Endothelial cell of umbilical vein (primary cell): ENCODE measurements at regions not wholly inside any gene's neighbourhood (a gene's known extent, or its start where the extent isn't known, plus 50 kb on each side); places are given as distances from the start of the nearest gene placed in this dataset.

Source experiments
- BruUV-seq: library from RNA; stranded (reverse); fragments of 400-500 nt; replicated peaks from 2 replicates; lab custom pipeline; 2021; lab: Mats Ljungman, UMichigan
- CTCF ChIA-PET: fragments of 300-600, 350-600 bp; sonication (Branson Sonifier 250); formaldehyde crosslinking; loops from one replicate; lab custom pipeline; 2021; ENCODE audit warnings: antibody characterized with exemption, inconsistent platforms; lab: Charles Lee
- POLR2A ChIA-PET: fragments of 300-600, 350-600 bp; sonication (Branson Sonifier 250); formaldehyde crosslinking; loops from one replicate; lab custom pipeline; 2021; ENCODE audit warnings: antibody characterized with exemption, inconsistent platforms; lab: Charles Lee
- DNase-seq: peaks from one replicate; pipeline ENCODE4 v3.0.0-alpha.2; 2011; ENCODE audit warnings: low read depth, low spot score
- FAIRE-seq: peaks from 2 replicates; lab custom pipeline; 2011; peaks lifted over from hg19 to GRCh38; lab: Jason Lieb, UNC
- H2AFZ ChIP-seq: 2 replicates; pipeline ENCODE4 v1.6.0; 2012; ENCODE audit warnings: low read depth, low read length, control low read depth, inconsistent platforms
- H3K27ac ChIP-seq: 2 replicates; pipeline ENCODE4 v1.5.1; 2011; ENCODE audit warnings: low read depth, mild to moderate bottlenecking, control low read depth, low read length, moderate library complexity; ENCODE audit not compliant: insufficient read depth
- H3K27me3 ChIP-seq, 2 experiments: 2 replicates each; pipeline versions ENCODE4 v1.6.0 to v1.6.1; 2011; ENCODE audit warnings: low read length in 2 of 2, mixed read lengths in 1 of 2; ENCODE audit not compliant: control insufficient read depth in 2 of 2, insufficient read depth in 2 of 2
- H3K36me3 ChIP-seq, 2 experiments: 2 replicates in 1 of 2; 3 replicates in 1 of 2; pipeline ENCODE4 v1.5.1; 2011; ENCODE audit warnings: low read length in 2 of 2, mild to moderate bottlenecking in 1 of 2, moderate library complexity in 1 of 2; ENCODE audit not compliant: control insufficient read depth in 2 of 2, insufficient read depth in 2 of 2; ENCODE audit errors: extremely low read depth in 1 of 2
- H3K4me1 ChIP-seq: 3 replicates; pipeline ENCODE4 v1.5.1; 2011; ENCODE audit warnings: mild to moderate bottlenecking, low read length; ENCODE audit not compliant: control insufficient read depth, insufficient read depth; ENCODE audit errors: extremely low read depth
- H3K4me2 ChIP-seq: 2 replicates; pipeline ENCODE4 v1.6.1; 2011; ENCODE audit warnings: low read length, control low read depth, mixed read lengths; ENCODE audit not compliant: insufficient read depth
- H3K4me3 ChIP-seq, 3 experiments: fragments of 200-600 bp in 1 of 3; sonication (generic), shearing (Covaris generic) in 1 of 3; replicated peaks in 1 of 3; 2 replicates each; pipeline ENCODE4 v1.5.1; 2011 to 2016; ENCODE audit warnings: control low read depth in 3 of 3, low read length in 3 of 3, mild to moderate bottlenecking in 2 of 3, inconsistent platforms in 1 of 3, low read depth in 1 of 3, moderate library complexity in 1 of 3; ENCODE audit not compliant: insufficient read depth in 1 of 3
- H3K79me2 ChIP-seq: 2 replicates; pipeline ENCODE4 v1.6.0; 2012; ENCODE audit warnings: low read length, inconsistent platforms; ENCODE audit not compliant: control insufficient read depth, insufficient read depth
- H3K9ac ChIP-seq: replicated peaks from 2 replicates; pipeline ENCODE3; 2011; ENCODE audit warnings: low read length, control low read depth; ENCODE audit not compliant: insufficient read depth; ENCODE audit errors: extremely low read depth
- H3K9me1 ChIP-seq: replicated peaks from 3 replicates; pipeline ENCODE4 v1.6.0; 2011; ENCODE audit warnings: mild to moderate bottlenecking, low read length; ENCODE audit not compliant: control insufficient read depth, insufficient read depth; ENCODE audit errors: extremely low read depth
- H3K9me3 ChIP-seq: replicated peaks from 2 replicates; pipeline ENCODE4 v1.5.1; 2012; ENCODE audit warnings: low read length, inconsistent platforms; ENCODE audit not compliant: control insufficient read depth, insufficient read depth
- H4K20me1 ChIP-seq: replicated peaks from 2 replicates; pipeline ENCODE3; 2011; ENCODE audit warnings: mild to moderate bottlenecking, low read length; ENCODE audit not compliant: control insufficient read depth, insufficient read depth; ENCODE audit errors: extremely low read depth
- CTCF ChIP-seq, 2 donors: IDR thresholded peaks; 1 replicate in 1 of 2; 2 replicates in 1 of 2; pipeline ENCODE4 v1.5.1; 2011; ENCODE audit warnings: low read length in 2 of 2, mild to moderate bottlenecking in 2 of 2, moderate library complexity in 2 of 2, control low read depth in 1 of 2, inconsistent platforms in 1 of 2, low read depth in 1 of 2; ENCODE audit not compliant: insufficient read depth in 1 of 2; ENCODE audit errors: extremely low read depth in 1 of 2
- FOS ChIP-seq: IDR thresholded peaks from 2 replicates; pipeline ENCODE4 v1.6.1; 2011; ENCODE audit warnings: mild to moderate bottlenecking, low read length, moderate library complexity, borderline replicate concordance; ENCODE audit not compliant: insufficient read depth
- GATA2 ChIP-seq: IDR thresholded peaks from 2 replicates; pipeline ENCODE4 v1.7.0; 2011; ENCODE audit warnings: low read depth, mild to moderate bottlenecking, moderate library complexity, mixed read lengths, low read length; ENCODE audit not compliant: insufficient read length, insufficient read depth
- JUN ChIP-seq: IDR thresholded peaks from 2 replicates; pipeline ENCODE4 v1.6.1; 2011; ENCODE audit warnings: borderline replicate concordance, low read depth; ENCODE audit not compliant: insufficient read length, insufficient read depth
- MAX ChIP-seq: IDR thresholded peaks from 2 replicates; pipeline ENCODE4 v1.6.1; 2011; ENCODE audit not compliant: insufficient read depth, insufficient read length
- MYC ChIP-seq: IDR thresholded peaks from one replicate; pipeline ENCODE4 v1.6.1; 2011; ENCODE audit warnings: mild to moderate bottlenecking, low read depth, low read length
- POLR2AphosphoS5 ChIP-seq: IDR thresholded peaks from 2 replicates; pipeline ENCODE4 v1.6.1; 2012; ENCODE audit warnings: low read depth, mild to moderate bottlenecking, control low read depth, low read length, moderate library complexity; ENCODE audit not compliant: insufficient read depth
- dilution Hi-C: fragments of 300-500 bp; cut with MboI; formaldehyde crosslinking; loops from one replicate; pipeline ENCODE4 v1.15.0; 2019; ENCODE audit warnings: low sequenced_read_pairs; ENCODE audit not compliant: extremely low pct_ligation_motif_present
- intact Hi-C: fragments of 100-400 bp; cut with micrococcal nuclease; formaldehyde crosslinking; loops from one replicate; pipeline ENCODE4 v1.10.0; 2022

GRCh38 chr2:217593732-217594131 lies 409.1 kb downstream of the TNS1 start:
- intact Hi-C loops (no loop called here), dilution Hi-C loops (no loop called here)
- no TSS peak for BruUV-seq

More at GRCh38 chr2:217593732-217594131, 409.1 kb downstream of the TNS1 start:
- DNase-seq (no peak), FAIRE-seq (no peak)
- Histone ChIP-seq H3K79me2 (no peaks in the 10 kb centered on the region), H3K9me3 (no peaks in the 10 kb centered on the region), H3K4me2 (no peak overlapping the region), H3K4me1 (no peaks in the 10 kb centered on the region), H3K36me3 (no peaks in the 10 kb centered on the region), H3K4me3 (no peak overlapping the region), H3K27me3 (no peaks in the 10 kb centered on the region), H3K9ac (no peak overlapping the region), H3K27ac (no peak overlapping the region), H4K20me1 (no peaks in the 10 kb centered on the region), H2AFZ (no peak overlapping the region), H3K9me1 (no peaks in the 10 kb centered on the region)
- TF ChIP-seq MAX (no peak), MYC (no peak), POLR2AphosphoS5 (no peak), FOS (no peak), CTCF (IDR thresholded peaks at IDR 0.05; ENCODE audit: extremely low read depth in 1 of 2, insufficient read depth in 1 of 2, low read depth in 1 of 2, low read length in 2 of 2) (no peak), GATA2 (no peak), JUN (no peak)
- CTCF ChIA-PET, result interaction anchor here (0.9 to 1.3 kb wide), 3 partner anchors 9 to 57 kb away, joined by 3 to 4 read pairs (median 4); no protein-coding TSS in a partner anchor
- POLR2A ChIA-PET, result no interaction called here
